ENCODE measurements at regions not wholly inside any gene's neighbourhood (a gene's known extent, or its start where the extent isn't known, plus 50 kb on each side); places are given as distances from the start of the nearest gene placed in this dataset.

- no TSS peak for BruUV-seq (replicated peaks)
- no peaks in the 10 kb centered on the region for H3K36me3 ChIP-seq (ENCODE audit: control insufficient read depth, insufficient read depth, low read length)
- no peaks in the 10 kb centered on the region for H3K79me2 ChIP-seq (ENCODE audit: control insufficient read depth, insufficient read depth, low read length)
- H3K9me1 ChIP-seq (ENCODE audit: control insufficient read depth, insufficient read depth, low read length), result no peaks in the 10 kb centered on the region
- CTCF ChIA-PET (ENCODE audit: low intra/inter-chr PET ratio), result no interaction called here
- ATAC-seq (no peak), DNase-seq (ENCODE audit: extremely low read depth in 1 of 4, low spot score in 3 of 4) (no peak), FAIRE-seq (no peak)
- 0% methylated on average over 4 of the region's 4 CpGs for WGBS (ENCODE audit: insufficient coverage, low coverage, missing lambda C conversion rate)
- in situ Hi-C loops (cut with MboI) (no loop called here), intact Hi-C loops (cut with micrococcal nuclease) (no loop called here)
- H3K9me3 ChIP-seq (replicated peaks; ENCODE audit: control insufficient read depth, insufficient read depth, low read depth, low read length), result no peaks in the 10 kb centered on the region
- no peak overlapping the region for H3K27ac ChIP-seq (ENCODE audit: extremely low read depth, low read depth, low read length)
- no peak overlapping the region for H2AFZ ChIP-seq (ENCODE audit: low read depth, low read length)
- peaks cover 0 to 7% of the 10 kb centered on the region in 2 experiments; a peak in 2 of 5 replicates for H3K27me3 ChIP-seq (ENCODE audit: control insufficient read depth in 2 of 2, insufficient read depth in 2 of 2, low read length in 2 of 2)
- no peak overlapping the region for H3K4me3 ChIP-seq
- H3K4me2 ChIP-seq (ENCODE audit: insufficient read depth, low read length), result no peak overlapping the region
- no peak overlapping the region for H3K9ac ChIP-seq (ENCODE audit: insufficient read depth in 1 of 2, low read depth in 2 of 2, low read length in 2 of 2)
- TF ChIP-seq FOXJ2 (tag; IDR thresholded peaks at IDR 0.05) (no peak), NFE2 (IDR thresholded peaks at IDR 0.05; ENCODE audit: low read depth) (peak; percentile 20; the same call in 1 of the 2 replicates)
- no peaks in the 10 kb centered on the region for H4K20me1 ChIP-seq (replicated peaks; ENCODE audit: control insufficient read depth, insufficient read depth, low read length)
- H3K4me1 ChIP-seq (replicated peaks in 1 of 2; ENCODE audit: control insufficient read depth in 2 of 2, insufficient read depth in 2 of 2, low read length in 2 of 2), result no peaks in the 10 kb centered on the region
- POLR2A ChIA-PET, result interaction anchor here (1.1 kb wide), 1 partner anchor 26 kb away, joined by 4 read pairs; no protein-coding TSS in a partner anchor
Measured at GRCh38 chr15:98556321-98556720, 92.0 kb upstream of the IGF1R start.

DNA sequence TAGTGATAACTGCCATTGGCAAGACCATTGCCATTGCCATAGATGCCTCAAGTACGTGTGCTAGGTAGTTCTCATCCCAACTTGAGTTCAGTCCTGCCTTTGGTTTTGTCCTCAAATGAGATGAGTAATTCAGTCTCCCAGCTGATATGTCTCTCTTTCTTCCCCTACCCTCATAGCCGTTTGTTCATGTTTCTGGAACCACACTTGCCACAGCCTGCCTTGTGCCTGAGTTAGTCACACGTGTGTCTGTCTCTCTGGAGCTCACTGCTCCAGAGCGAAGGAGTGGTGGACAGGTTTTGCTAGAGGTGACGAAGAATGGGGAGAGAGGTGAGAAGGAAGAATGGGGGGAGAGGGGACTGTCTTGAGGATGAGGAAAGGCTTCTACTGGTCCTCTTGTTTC, 88.0 kb upstream of the IGF1R start:
- Histone ChIP-seq H3K27me3 (ENCODE audit: control insufficient read depth in 2 of 2, insufficient read depth in 2 of 2, low read length in 2 of 2) (peaks cover 11 to 42% of the 10 kb centered on the region in 2 experiments; a peak in 4 of 5 replicates), H3K9me3 (replicated peaks; ENCODE audit: control insufficient read depth, insufficient read depth, low read depth, low read length) (no peaks in the 10 kb centered on the region), H3K79me2 (ENCODE audit: control insufficient read depth, insufficient read depth, low read length) (no peaks in the 10 kb centered on the region), H3K36me3 (ENCODE audit: control insufficient read depth, insufficient read depth, low read length) (no peaks in the 10 kb centered on the region), H3K9me1 (ENCODE audit: control insufficient read depth, insufficient read depth, low read length) (no peaks in the 10 kb centered on the region), H3K4me2 (ENCODE audit: insufficient read depth, low read length) (no peak overlapping the region), H2AFZ (ENCODE audit: low read depth, low read length) (no peak overlapping the region), H4K20me1 (replicated peaks; ENCODE audit: control insufficient read depth, insufficient read depth, low read length) (no peaks in the 10 kb centered on the region), H3K4me1 (replicated peaks in 1 of 2; ENCODE audit: control insufficient read depth in 2 of 2, insufficient read depth in 2 of 2, low read length in 2 of 2) (no peaks in the 10 kb centered on the region), H3K4me3 (no peak overlapping the region), H3K9ac (ENCODE audit: insufficient read depth in 1 of 2, low read depth in 2 of 2, low read length in 2 of 2) (no peak overlapping the region), H3K27ac (ENCODE audit: extremely low read depth, low read depth, low read length) (no peak overlapping the region)
- in situ Hi-C loops (cut with MboI) (no loop called here), intact Hi-C loops (cut with micrococcal nuclease) (no loop called here)
- ChIA-PET POLR2A (no interaction called here), CTCF (ENCODE audit: low intra/inter-chr PET ratio) (no interaction called here)
- BruUV-seq (replicated peaks), result no TSS peak
- FAIRE-seq, result no peak
- DNase-seq (ENCODE audit: extremely low read depth in 1 of 4, low spot score in 3 of 4), result no peak
- WGBS (ENCODE audit: insufficient coverage, low coverage, missing lambda C conversion rate), result 0% methylated on average over 5 of the region's 5 CpGs
- no peak for ATAC-seq
- no peak for TF ChIP-seq ZNF217 (CRISPR knock-in tag; IDR thresholded peaks at IDR 0.05)
- no peak for TF ChIP-seq PRMT5 (CRISPR knock-in tag; IDR thresholded peaks at IDR 0.05)
- TF ChIP-seq SAFB (IDR thresholded peaks at IDR 0.05; ENCODE audit: borderline replicate concordance, low read depth, low read length), result no peak
- TF ChIP-seq, protein P1, sequence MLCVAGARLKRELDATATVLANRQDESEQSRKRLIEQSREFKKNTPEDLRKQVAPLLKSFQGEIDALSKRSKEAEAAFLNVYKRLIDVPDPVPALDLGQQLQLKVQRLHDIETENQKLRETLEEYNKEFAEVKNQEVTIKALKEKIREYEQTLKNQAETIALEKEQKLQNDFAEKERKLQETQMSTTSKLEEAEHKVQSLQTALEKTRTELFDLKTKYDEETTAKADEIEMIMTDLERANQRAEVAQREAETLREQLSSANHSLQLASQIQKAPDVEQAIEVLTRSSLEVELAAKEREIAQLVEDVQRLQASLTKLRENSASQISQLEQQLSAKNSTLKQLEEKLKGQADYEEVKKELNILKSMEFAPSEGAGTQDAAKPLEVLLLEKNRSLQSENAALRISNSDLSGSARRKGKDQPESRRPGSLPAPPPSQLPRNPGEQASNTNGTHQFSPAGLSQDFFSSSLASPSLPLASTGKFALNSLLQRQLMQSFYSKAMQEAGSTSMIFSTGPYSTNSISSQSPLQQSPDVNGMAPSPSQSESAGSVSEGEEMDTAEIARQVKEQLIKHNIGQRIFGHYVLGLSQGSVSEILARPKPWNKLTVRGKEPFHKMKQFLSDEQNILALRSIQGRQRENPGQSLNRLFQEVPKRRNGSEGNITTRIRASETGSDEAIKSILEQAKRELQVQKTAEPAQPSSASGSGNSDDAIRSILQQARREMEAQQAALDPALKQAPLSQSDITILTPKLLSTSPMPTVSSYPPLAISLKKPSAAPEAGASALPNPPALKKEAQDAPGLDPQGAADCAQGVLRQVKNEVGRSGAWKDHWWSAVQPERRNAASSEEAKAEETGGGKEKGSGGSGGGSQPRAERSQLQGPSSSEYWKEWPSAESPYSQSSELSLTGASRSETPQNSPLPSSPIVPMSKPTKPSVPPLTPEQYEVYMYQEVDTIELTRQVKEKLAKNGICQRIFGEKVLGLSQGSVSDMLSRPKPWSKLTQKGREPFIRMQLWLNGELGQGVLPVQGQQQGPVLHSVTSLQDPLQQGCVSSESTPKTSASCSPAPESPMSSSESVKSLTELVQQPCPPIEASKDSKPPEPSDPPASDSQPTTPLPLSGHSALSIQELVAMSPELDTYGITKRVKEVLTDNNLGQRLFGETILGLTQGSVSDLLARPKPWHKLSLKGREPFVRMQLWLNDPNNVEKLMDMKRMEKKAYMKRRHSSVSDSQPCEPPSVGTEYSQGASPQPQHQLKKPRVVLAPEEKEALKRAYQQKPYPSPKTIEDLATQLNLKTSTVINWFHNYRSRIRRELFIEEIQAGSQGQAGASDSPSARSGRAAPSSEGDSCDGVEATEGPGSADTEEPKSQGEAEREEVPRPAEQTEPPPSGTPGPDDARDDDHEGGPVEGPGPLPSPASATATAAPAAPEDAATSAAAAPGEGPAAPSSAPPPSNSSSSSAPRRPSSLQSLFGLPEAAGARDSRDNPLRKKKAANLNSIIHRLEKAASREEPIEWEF (CRISPR knock-in tag; IDR thresholded peaks at IDR 0.05), result no peak
- no peak for TF ChIP-seq ZNF431 (CRISPR knock-in tag; IDR thresholded peaks at IDR 0.05)
- TF ChIP-seq ZNF444 (CRISPR knock-in tag; IDR thresholded peaks at IDR 0.05), result no peak
- TF ChIP-seq ZNF316 (IDR thresholded peaks at IDR 0.05), result no peak
- TF ChIP-seq NCOA4 (IDR thresholded peaks at IDR 0.05; ENCODE audit: partially characterized antibody), result no peak
- no peak for TF ChIP-seq MYBL2 (IDR thresholded peaks at IDR 0.05; ENCODE audit: low read depth)
- no peak for TF ChIP-seq MYBL2 (CRISPR knock-in tag; IDR thresholded peaks at IDR 0.05; ENCODE audit: borderline replicate concordance)
- TF ChIP-seq POLR3A (IDR thresholded peaks at IDR 0.05; ENCODE audit: borderline replicate concordance, extremely low read depth, insufficient read depth, insufficient read length), result no peak
